CD14-positive monocyte (primary cell): ENCODE measurements at regions not wholly inside any gene's neighbourhood (a gene's known extent, or its start where the extent isn't known, plus 50 kb on each side); places are given as distances from the start of the nearest gene placed in this dataset.
"Not testable (repeated sequence)": the region's sequence is repeated elsewhere in the genome, so short reads cannot be mapped to it uniquely, and the experiment has no call there.

Experiments
- DNase-seq, 3 donors: peaks; one replicate each; pipeline ENCODE4 v3.0.0-alpha.2; 2011 to 2022
- H2AFZ ChIP-seq: 2 replicates; pipeline ENCODE4 v1.6.0; 2012; ENCODE audit warnings: mild to moderate bottlenecking, low read depth, low read length, inconsistent platforms; ENCODE audit not compliant: insufficient read depth, poor library complexity, severe bottlenecking
- H3K27ac ChIP-seq, 2 donors: 1 replicate in 1 of 2; 2 replicates in 1 of 2; pipeline ENCODE4 v1.5.1; 2012 to 2013; ENCODE audit warnings: low read length in 2 of 2, control low read depth in 1 of 2, inconsistent platforms in 1 of 2, low read depth in 1 of 2, mild to moderate bottlenecking in 1 of 2
- H3K27me3 ChIP-seq, 2 donors: one replicate each; pipeline versions ENCODE4 v1.6.0 to v1.6.1; 2011 to 2013; ENCODE audit warnings: low read length in 2 of 2; ENCODE audit not compliant: control insufficient read depth in 2 of 2, insufficient read depth in 2 of 2
- H3K36me3 ChIP-seq, 2 donors: replicated peaks in 1 of 2; 1 replicate in 1 of 2; 2 replicates in 1 of 2; pipeline versions ENCODE4 v1.5.1 to v1.6.1; 2012 to 2013; ENCODE audit warnings: low read length in 2 of 2, control low read depth in 1 of 2, inconsistent platforms in 1 of 2, mild to moderate bottlenecking in 1 of 2; ENCODE audit not compliant: insufficient read depth in 2 of 2, control insufficient read depth in 1 of 2
- H3K4me1 ChIP-seq, 2 donors: 1 replicate in 1 of 2; 2 replicates in 1 of 2; pipeline versions ENCODE4 v1.5.1 to v1.6.1; 2012 to 2013; ENCODE audit warnings: low read length in 2 of 2, control low read depth in 1 of 2, inconsistent platforms in 1 of 2, mild to moderate bottlenecking in 1 of 2, moderate library complexity in 1 of 2; ENCODE audit not compliant: insufficient read depth in 2 of 2, control insufficient read depth in 1 of 2
- H3K4me2 ChIP-seq: replicated peaks from 2 replicates; pipeline ENCODE3; 2012; ENCODE audit warnings: low read length, moderate library complexity, mild to moderate bottlenecking; ENCODE audit not compliant: poor library complexity, severe bottlenecking; ENCODE audit errors: extremely low read depth
- H3K4me3 ChIP-seq, 3 experiments: fragments of 200-600 bp in 1 of 3; sonication (generic) in 1 of 3; replicated peaks in 1 of 3; 1 replicate in 2 of 3; 2 replicates in 1 of 3; pipeline ENCODE4 v1.5.1; 2011 to 2013; ENCODE audit warnings: low read length in 3 of 3, mild to moderate bottlenecking in 3 of 3, control low read depth in 2 of 3, low read depth in 2 of 3, inconsistent platforms in 1 of 3, moderate library complexity in 1 of 3
- H3K79me2 ChIP-seq: 2 replicates; pipeline ENCODE4 v1.6.0; 2012; ENCODE audit warnings: mild to moderate bottlenecking, control low read depth, inconsistent platforms, low read length, moderate library complexity; ENCODE audit not compliant: insufficient read depth
- H3K9ac ChIP-seq: 2 replicates; pipeline ENCODE4 v1.6.0; 2017; ENCODE audit warnings: low read length, mild to moderate bottlenecking; ENCODE audit not compliant: insufficient read depth, poor library complexity, severe bottlenecking
- H3K9me3 ChIP-seq, 2 donors: replicated peaks in 1 of 2; 1 replicate in 1 of 2; 2 replicates in 1 of 2; pipeline versions ENCODE4 v1.5.1 to v1.6.1; 2012 to 2013; ENCODE audit warnings: low read length in 2 of 2, control low read depth in 1 of 2; ENCODE audit not compliant: control insufficient read depth in 1 of 2, insufficient read depth in 1 of 2
- H4K20me1 ChIP-seq: 2 replicates; pipeline ENCODE4 v1.6.0; 2012; ENCODE audit warnings: mild to moderate bottlenecking, low read length, control low read depth, moderate library complexity; ENCODE audit not compliant: insufficient read depth
- H3K27ac Mint-ChIP-seq, 7 donors: one replicate each; pipeline ENCODE4 v1.8.0; 2020; ENCODE audit warnings: mild to moderate bottlenecking in 7 of 7, mixed read lengths in 7 of 7, moderate library complexity in 6 of 7, inconsistent platforms in 2 of 7
- H3K27me3 Mint-ChIP-seq, 3 donors: one replicate each; pipeline ENCODE4 v1.8.0; 2021 to 2022; ENCODE audit warnings: low read depth in 3 of 3, mild to moderate bottlenecking in 3 of 3, mixed read lengths in 3 of 3, moderate library complexity in 3 of 3, inconsistent platforms in 1 of 3
- H3K36me3 Mint-ChIP-seq, 2 donors: one replicate each; pipeline ENCODE4 v1.8.0; 2020; ENCODE audit warnings: mixed read lengths in 2 of 2, inconsistent platforms in 1 of 2, mild to moderate bottlenecking in 1 of 2
- H3K4me1 Mint-ChIP-seq: one replicate; pipeline ENCODE4 v1.8.0; 2020; ENCODE audit warnings: mild to moderate bottlenecking, mixed read lengths
- H3K4me3 Mint-ChIP-seq, 2 donors: one replicate each; pipeline ENCODE4 v1.8.0; 2020; ENCODE audit warnings: mild to moderate bottlenecking in 2 of 2, mixed read lengths in 2 of 2, moderate library complexity in 1 of 2
- H3K9me3 Mint-ChIP-seq, 7 donors: one replicate each; pipeline ENCODE4 v1.8.0; 2020 to 2022; ENCODE audit warnings: mixed read lengths in 7 of 7, mild to moderate bottlenecking in 6 of 7, moderate library complexity in 6 of 7, inconsistent platforms in 2 of 7
- WGBS: methylation state at CpG from one replicate; pipeline ENCODE4 v1.1.5; 2013; ENCODE audit warnings: missing lambda C conversion rate; ENCODE audit not compliant: insufficient coverage; 5-methylcytosine and 5-hydroxymethylcytosine counted together
- intact Hi-C, 2 donors: fragments of 100-400 bp; cut with micrococcal nuclease; formaldehyde crosslinking; loops; one replicate each; pipeline versions ENCODE4 v1.15.0 to v1.15.1; 2023
- TF ChIP-seq, protein P1 (sequence below): fragments of 200-600 bp; IDR thresholded peaks from one replicate; pipeline ENCODE4 v1.8.0; 2022; ENCODE audit warnings: antibody characterized with exemption, mild to moderate bottlenecking

- Histone ChIP-seq H3K27me3 (no peaks in the 10 kb centered on the region), H2AFZ (no peak overlapping the region), H3K4me3 (no peak overlapping the region), H3K9ac (no peak overlapping the region), H3K36me3 (no peaks in the 10 kb centered on the region), H4K20me1 (no peaks in the 10 kb centered on the region), H3K27ac (no peak overlapping the region), H3K4me1 (peaks cover 6 to 7% of the 10 kb centered on the region in 2 donors), H3K79me2 (no peaks in the 10 kb centered on the region), H3K9me3 (no peaks in the 10 kb centered on the region), H3K4me2 (no peak overlapping the region)
- TF ChIP-seq, protein P1, sequence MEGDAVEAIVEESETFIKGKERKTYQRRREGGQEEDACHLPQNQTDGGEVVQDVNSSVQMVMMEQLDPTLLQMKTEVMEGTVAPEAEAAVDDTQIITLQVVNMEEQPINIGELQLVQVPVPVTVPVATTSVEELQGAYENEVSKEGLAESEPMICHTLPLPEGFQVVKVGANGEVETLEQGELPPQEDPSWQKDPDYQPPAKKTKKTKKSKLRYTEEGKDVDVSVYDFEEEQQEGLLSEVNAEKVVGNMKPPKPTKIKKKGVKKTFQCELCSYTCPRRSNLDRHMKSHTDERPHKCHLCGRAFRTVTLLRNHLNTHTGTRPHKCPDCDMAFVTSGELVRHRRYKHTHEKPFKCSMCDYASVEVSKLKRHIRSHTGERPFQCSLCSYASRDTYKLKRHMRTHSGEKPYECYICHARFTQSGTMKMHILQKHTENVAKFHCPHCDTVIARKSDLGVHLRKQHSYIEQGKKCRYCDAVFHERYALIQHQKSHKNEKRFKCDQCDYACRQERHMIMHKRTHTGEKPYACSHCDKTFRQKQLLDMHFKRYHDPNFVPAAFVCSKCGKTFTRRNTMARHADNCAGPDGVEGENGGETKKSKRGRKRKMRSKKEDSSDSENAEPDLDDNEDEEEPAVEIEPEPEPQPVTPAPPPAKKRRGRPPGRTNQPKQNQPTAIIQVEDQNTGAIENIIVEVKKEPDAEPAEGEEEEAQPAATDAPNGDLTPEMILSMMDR = no peak
- Mint-ChIP-seq H3K9me3 (no peaks in the 10 kb centered on the region), H3K4me3 (no peak overlapping the region), H3K36me3 (no peaks in the 10 kb centered on the region), H3K27ac (peak overlapping the region in 1 of 7 donors; percentile 7), H3K4me1 (peaks cover 11% of the 10 kb centered on the region), H3K27me3 (peaks cover 0 to 3% (median 0%) of the 10 kb centered on the region in 3 donors)
- intact Hi-C loops = no loop called here
- DNase-seq = peak; percentile 11 to 12 (median 11)
Observed at GRCh38 chr13:50425772-50426171, 410.5 kb downstream of the KCNRG start.

- H3K36me3 Mint-ChIP-seq = no peaks in the 10 kb centered on the region
- no peak overlapping the region for H3K27ac Mint-ChIP-seq
- H3K9me3 ChIP-seq = no peaks in the 10 kb centered on the region
- no peaks in the 10 kb centered on the region for H3K36me3 ChIP-seq
- peaks cover 6 to 7% of the 10 kb centered on the region in 2 donors for H3K4me1 ChIP-seq
- H3K27ac ChIP-seq = no peak overlapping the region
- no peak overlapping the region for H3K4me3 ChIP-seq
- peaks cover 0 to 2% (median 0%) of the 10 kb centered on the region in 7 donors for H3K9me3 Mint-ChIP-seq
- intact Hi-C loops = no loop called here
- H3K4me3 Mint-ChIP-seq = no peak overlapping the region
- H3K4me2 ChIP-seq = no peak overlapping the region
- no peaks in the 10 kb centered on the region for H3K27me3 ChIP-seq
- H3K4me1 Mint-ChIP-seq = peaks cover 11% of the 10 kb centered on the region
- H3K79me2 ChIP-seq = no peaks in the 10 kb centered on the region
- no peaks in the 10 kb centered on the region for H4K20me1 ChIP-seq
- TF ChIP-seq, protein P1 = no peak
- DNase-seq = no peak
- no peak overlapping the region for H2AFZ ChIP-seq
- peaks cover 0 to 3% (median 0%) of the 10 kb centered on the region in 3 donors for H3K27me3 Mint-ChIP-seq
- no peak overlapping the region for H3K9ac ChIP-seq
Observed at GRCh38 chr13:50426927-50427326, 411.7 kb downstream of the KCNRG start.

GRCh38 chr13:50427511-50427910 lies 412.3 kb downstream of the KCNRG start:
- H3K36me3 ChIP-seq, H3K27me3 ChIP-seq, H3K36me3 Mint-ChIP-seq, H3K9me3 ChIP-seq, H3K9me3 Mint-ChIP-seq, H3K4me3 Mint-ChIP-seq, H3K79me2 ChIP-seq, H3K27ac ChIP-seq, H3K4me1 ChIP-seq, H3K4me2 ChIP-seq, intact Hi-C loops, H4K20me1 ChIP-seq, H2AFZ ChIP-seq, DNase-seq, H3K27me3 Mint-ChIP-seq, H3K4me3 ChIP-seq, H3K9ac ChIP-seq: not testable (repeated sequence)
- peak overlapping the region in 1 of 7 donors; percentile 66 for H3K27ac Mint-ChIP-seq
- 85% methylated on average over 4 of the region's 9 CpGs for WGBS
- H3K4me1 Mint-ChIP-seq = peaks cover 11% of the 10 kb centered on the region
